Stomach (tissue), 4 donors: ENCODE measurements at regions not wholly inside any gene's neighbourhood (a gene's known extent, or its start where the extent isn't known, plus 50 kb on each side); places are given as distances from the start of the nearest gene placed in this dataset.

Source experiments
- CTCF ChIP-seq, 7 experiments: fragments of 450-650 bp in 4 of 7; fragments of 200-600 bp in 3 of 7; sonication (generic) in 3 of 7; IDR thresholded peaks; one replicate each; pipeline ENCODE4 v1.5.1; 2016 to 2019; ENCODE audit warnings: antibody characterized with exemption in 7 of 7, control low read depth in 2 of 7, mild to moderate bottlenecking in 1 of 7
- EP300 ChIP-seq: sonication (generic); formaldehyde crosslinking; IDR thresholded peaks from one replicate; pipeline ENCODE4 v1.6.1; 2017; ENCODE audit warnings: antibody characterized with exemption
- POLR2A ChIP-seq, 4 donors: fragments of 450-650 bp; IDR thresholded peaks; one replicate each; pipeline ENCODE4 v1.6.1; 2016; ENCODE audit warnings: antibody characterized with exemption in 4 of 4, control low read depth in 2 of 4, mild to moderate bottlenecking in 1 of 4, moderate library complexity in 1 of 4
- POLR2AphosphoS5 ChIP-seq, 3 donors: sonication (generic); formaldehyde crosslinking; IDR thresholded peaks; one replicate each; pipeline ENCODE4 v1.6.1; 2016; ENCODE audit warnings: antibody characterized with exemption in 3 of 3

GRCh38 chr15:94154255-94154654, 77.1 kb upstream of the MCTP2 start:
- TF ChIP-seq CTCF (IDR thresholded peaks at IDR 0.05) (no peak), POLR2AphosphoS5 (IDR thresholded peaks at IDR 0.05) (no peak), EP300 (no peak), POLR2A (IDR thresholded peaks at IDR 0.05) (no peak)
